HEK293 (cell line): ENCODE measurements at regions not wholly inside any gene's neighbourhood (a gene's known extent, or its start where the extent isn't known, plus 50 kb on each side); places are given as distances from the start of the nearest gene placed in this dataset.

ENCODE experiments used
- CTCF ChIP-seq: fragments of 450-650 bp; formaldehyde crosslinking; IDR thresholded peaks from 2 replicates; pipeline ENCODE4 v1.5.1; 2016; ENCODE audit warnings: missing biosample characterization, missing genetic modification characterization
- PRDM10 ChIP-seq: fragments of 450-650 bp; formaldehyde crosslinking; IDR thresholded peaks from 2 replicates; pipeline ENCODE4 v1.5.1; 2016; ENCODE audit warnings: missing biosample characterization, missing genetic modification characterization
- YY1 ChIP-seq: fragments of 450-650 bp; formaldehyde crosslinking; IDR thresholded peaks from 2 replicates; pipeline ENCODE4 v1.5.1; 2018; ENCODE audit warnings: missing biosample characterization, missing genetic modification characterization
- ZBTB1 ChIP-seq: fragments of 450-650 bp; formaldehyde crosslinking; IDR thresholded peaks from 2 replicates; pipeline ENCODE4 v1.5.1; 2016; ENCODE audit warnings: missing biosample characterization, missing genetic modification characterization

- TF ChIP-seq YY1 (no peak), PRDM10 (tag by site-specific recombination) (no peak), ZBTB1 (tag by site-specific recombination) (no peak), CTCF (tag by site-specific recombination) (no peak)
These were observed 61.8 kb upstream of the DISP3 start for GRCh38 chr1:11417162-11417561.
